ENCODE measurements at regions not wholly inside any gene's neighbourhood (a gene's known extent, or its start where the extent isn't known, plus 50 kb on each side); places are given as distances from the start of the nearest gene placed in this dataset.

- TF ChIP-seq ZFP30 (CRISPR knock-in tag; IDR thresholded peaks at IDR 0.05), result no peak
- TF ChIP-seq OSR1 (CRISPR knock-in tag; IDR thresholded peaks at IDR 0.05), result no peak
- no peak for TF ChIP-seq CREB5 (CRISPR knock-in tag; IDR thresholded peaks at IDR 0.05; ENCODE audit: low read depth)
- TF ChIP-seq BACH2 (CRISPR knock-in tag; IDR thresholded peaks at IDR 0.05; ENCODE audit: borderline replicate concordance), result no peak
- TF ChIP-seq RARB (CRISPR knock-in tag; IDR thresholded peaks at IDR 0.05), result no peak
- TF ChIP-seq ARNTL (CRISPR knock-in tag; IDR thresholded peaks at IDR 0.05; ENCODE audit: borderline replicate concordance, low read depth), result no peak
Measured at GRCh38 chr6:11432713-11433450, 104.7 kb upstream of the TMEM170B start.
